ENCODE measurements at regions not wholly inside any gene's neighbourhood (a gene's known extent, or its start where the extent isn't known, plus 50 kb on each side); places are given as distances from the start of the nearest gene placed in this dataset.

GRCh38 chr1:8179132-8179793, 138.7 kb upstream of the SLC45A1 start:
- Histone ChIP-seq H4K20me1 (ENCODE audit: insufficient read depth, low read length) (no peaks in the 10 kb centered on the region), H3K4me2 (ENCODE audit: insufficient read depth, low read length) (no peak overlapping the region), H3K27ac (ENCODE audit: low read depth, low read length) (no peak overlapping the region)

GRCh38 chr1:8176279-8176678, 141.6 kb upstream of the SLC45A1 start:
- Histone ChIP-seq H3K9me3 (ENCODE audit: low read depth, low read length) (peaks cover 7% of the 10 kb centered on the region), H3K4me2 (ENCODE audit: insufficient read depth, low read length) (no peak overlapping the region), H3K4me1 (ENCODE audit: insufficient read depth, low read length) (no peaks in the 10 kb centered on the region), H2AFZ (ENCODE audit: low read length) (no peak overlapping the region), H3K4me3 (ENCODE audit: insufficient read depth, low read length) (no peak overlapping the region), H3K27me3 (ENCODE audit: insufficient read depth, low read length) (no peaks in the 10 kb centered on the region), H3K27ac (ENCODE audit: low read depth, low read length) (no peak overlapping the region), H3K36me3 (ENCODE audit: insufficient read depth, low read length) (no peaks in the 10 kb centered on the region), H4K20me1 (ENCODE audit: insufficient read depth, low read length) (no peaks in the 10 kb centered on the region), H3K79me2 (ENCODE audit: insufficient read depth, low read length) (no peaks in the 10 kb centered on the region)
- no peak for TF ChIP-seq CTCF (IDR thresholded peaks at IDR 0.05; ENCODE audit: extremely low read depth, low read depth, low read length)
- no peak for DNase-seq (ENCODE audit: insufficient read length, low spot score, missing footprints)

More at GRCh38 chr1:8179132-8179793, 138.7 kb upstream of the SLC45A1 start:
- DNase-seq (ENCODE audit: insufficient read length, low spot score, missing footprints), result no peak
- no peaks in the 10 kb centered on the region for H3K36me3 ChIP-seq (ENCODE audit: insufficient read depth, low read length)
- TF ChIP-seq CTCF (IDR thresholded peaks at IDR 0.05; ENCODE audit: extremely low read depth, low read depth, low read length), result no peak
- H2AFZ ChIP-seq (ENCODE audit: low read length), result no peak overlapping the region
- H3K4me3 ChIP-seq (ENCODE audit: insufficient read depth, low read length), result no peak overlapping the region
- H3K9me3 ChIP-seq (ENCODE audit: low read depth, low read length), result peaks cover 7% of the 10 kb centered on the region
- no peaks in the 10 kb centered on the region for H3K79me2 ChIP-seq (ENCODE audit: insufficient read depth, low read length)
- H3K27me3 ChIP-seq (ENCODE audit: insufficient read depth, low read length), result no peaks in the 10 kb centered on the region
- peaks cover 5% of the 10 kb centered on the region for H3K4me1 ChIP-seq (ENCODE audit: insufficient read depth, low read length)

GRCh38 chr1:8174807-8175206, 143.1 kb upstream of the SLC45A1 start:
- Histone ChIP-seq H3K4me3 (ENCODE audit: insufficient read depth, low read length) (no peak overlapping the region), H3K4me2 (ENCODE audit: insufficient read depth, low read length) (no peak overlapping the region), H3K9me3 (ENCODE audit: low read depth, low read length) (peaks cover 7% of the 10 kb centered on the region), H3K27me3 (ENCODE audit: insufficient read depth, low read length) (no peaks in the 10 kb centered on the region), H2AFZ (ENCODE audit: low read length) (no peak overlapping the region), H3K4me1 (ENCODE audit: insufficient read depth, low read length) (peaks cover 1% of the 10 kb centered on the region), H4K20me1 (ENCODE audit: insufficient read depth, low read length) (no peaks in the 10 kb centered on the region), H3K79me2 (ENCODE audit: insufficient read depth, low read length) (no peaks in the 10 kb centered on the region), H3K27ac (ENCODE audit: low read depth, low read length) (no peak overlapping the region), H3K36me3 (ENCODE audit: insufficient read depth, low read length) (no peaks in the 10 kb centered on the region)
- no peak for TF ChIP-seq CTCF (IDR thresholded peaks at IDR 0.05; ENCODE audit: extremely low read depth, low read depth, low read length)
- DNase-seq (ENCODE audit: insufficient read length, low spot score, missing footprints), result no peak

GRCh38 chr1:8171751-8172464, 145.8 kb upstream of the ERRFI1 start:
- Histone ChIP-seq H3K9me3 (ENCODE audit: low read depth, low read length) (no peaks in the 10 kb centered on the region), H3K79me2 (ENCODE audit: insufficient read depth, low read length) (no peaks in the 10 kb centered on the region), H3K36me3 (ENCODE audit: insufficient read depth, low read length) (no peaks in the 10 kb centered on the region), H3K27ac (ENCODE audit: low read depth, low read length) (no peak overlapping the region), H3K4me2 (ENCODE audit: insufficient read depth, low read length) (no peak overlapping the region), H3K4me3 (ENCODE audit: insufficient read depth, low read length) (no peak overlapping the region), H3K27me3 (ENCODE audit: insufficient read depth, low read length) (no peaks in the 10 kb centered on the region), H3K4me1 (ENCODE audit: insufficient read depth, low read length) (peaks cover 9% of the 10 kb centered on the region), H2AFZ (ENCODE audit: low read length) (no peak overlapping the region), H4K20me1 (ENCODE audit: insufficient read depth, low read length) (no peaks in the 10 kb centered on the region)
- no peak for DNase-seq (ENCODE audit: insufficient read length, low spot score, missing footprints)
- TF ChIP-seq CTCF (IDR thresholded peaks at IDR 0.05; ENCODE audit: extremely low read depth, low read depth, low read length), result no peak
